ENCODE measurements at regions not wholly inside any gene's neighbourhood (a gene's known extent, or its start where the extent isn't known, plus 50 kb on each side); places are given as distances from the start of the nearest gene placed in this dataset.

DNA sequence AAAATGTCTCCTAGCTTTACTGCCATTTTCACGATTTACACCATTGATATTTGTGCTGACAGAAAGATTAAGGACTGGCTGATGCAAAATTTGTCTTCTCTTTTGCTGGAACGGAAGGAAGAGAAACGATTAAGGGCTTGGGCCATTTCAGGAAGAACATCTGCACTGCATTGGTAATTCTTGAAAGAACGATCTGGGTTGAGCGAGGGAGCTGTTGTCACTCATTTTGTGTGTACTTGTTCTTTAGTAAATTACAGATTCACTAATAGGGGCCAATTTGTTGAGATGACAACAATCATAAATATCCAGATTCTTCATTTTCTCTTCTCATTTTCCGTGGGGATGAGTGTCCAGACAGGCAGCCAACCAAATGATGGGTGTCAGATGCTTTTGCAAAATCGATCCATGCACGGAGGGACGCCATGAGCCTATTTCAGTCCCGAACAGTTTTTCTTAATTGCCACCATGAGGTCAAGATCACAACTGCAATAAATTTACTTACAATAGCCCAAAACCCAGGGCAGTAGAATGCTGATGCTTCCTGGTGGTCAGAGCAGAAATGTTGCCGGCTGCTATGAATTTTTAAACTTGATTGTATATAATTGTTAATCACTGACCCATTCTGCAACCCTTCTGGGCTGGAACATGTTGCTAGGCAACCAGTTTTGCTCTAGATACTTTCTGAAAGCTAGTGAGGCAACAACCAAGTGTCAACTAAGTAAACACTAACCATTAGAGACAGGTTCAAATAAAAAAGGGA lies 132.4 kb upstream of the TIAM1 start:
- TF ChIP-seq TEAD4 (CRISPR knock-in tag; IDR thresholded peaks at IDR 0.05): no peak
- TF ChIP-seq, protein P1, sequence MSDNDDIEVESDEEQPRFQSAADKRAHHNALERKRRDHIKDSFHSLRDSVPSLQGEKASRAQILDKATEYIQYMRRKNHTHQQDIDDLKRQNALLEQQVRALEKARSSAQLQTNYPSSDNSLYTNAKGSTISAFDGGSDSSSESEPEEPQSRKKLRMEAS (CRISPR knock-in tag; IDR thresholded peaks at IDR 0.05): no peak
- TF ChIP-seq CTCF (IDR thresholded peaks at IDR 0.05): no peak
- TF ChIP-seq ETV6 (CRISPR knock-in tag; IDR thresholded peaks at IDR 0.05): no peak
- TF ChIP-seq ZNF121 (CRISPR knock-in tag; IDR thresholded peaks at IDR 0.05): no peak
- TF ChIP-seq, protein P2, sequence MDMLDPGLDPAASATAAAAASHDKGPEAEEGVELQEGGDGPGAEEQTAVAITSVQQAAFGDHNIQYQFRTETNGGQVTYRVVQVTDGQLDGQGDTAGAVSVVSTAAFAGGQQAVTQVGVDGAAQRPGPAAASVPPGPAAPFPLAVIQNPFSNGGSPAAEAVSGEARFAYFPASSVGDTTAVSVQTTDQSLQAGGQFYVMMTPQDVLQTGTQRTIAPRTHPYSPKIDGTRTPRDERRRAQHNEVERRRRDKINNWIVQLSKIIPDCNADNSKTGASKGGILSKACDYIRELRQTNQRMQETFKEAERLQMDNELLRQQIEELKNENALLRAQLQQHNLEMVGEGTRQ (CRISPR knock-in tag; IDR thresholded peaks at IDR 0.05): no peak
- TF ChIP-seq, protein P3, sequence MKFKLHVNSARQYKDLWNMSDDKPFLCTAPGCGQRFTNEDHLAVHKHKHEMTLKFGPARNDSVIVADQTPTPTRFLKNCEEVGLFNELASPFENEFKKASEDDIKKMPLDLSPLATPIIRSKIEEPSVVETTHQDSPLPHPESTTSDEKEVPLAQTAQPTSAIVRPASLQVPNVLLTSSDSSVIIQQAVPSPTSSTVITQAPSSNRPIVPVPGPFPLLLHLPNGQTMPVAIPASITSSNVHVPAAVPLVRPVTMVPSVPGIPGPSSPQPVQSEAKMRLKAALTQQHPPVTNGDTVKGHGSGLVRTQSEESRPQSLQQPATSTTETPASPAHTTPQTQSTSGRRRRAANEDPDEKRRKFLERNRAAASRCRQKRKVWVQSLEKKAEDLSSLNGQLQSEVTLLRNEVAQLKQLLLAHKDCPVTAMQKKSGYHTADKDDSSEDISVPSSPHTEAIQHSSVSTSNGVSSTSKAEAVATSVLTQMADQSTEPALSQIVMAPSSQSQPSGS (CRISPR knock-in tag; IDR thresholded peaks at IDR 0.05; ENCODE audit: borderline replicate concordance, low read depth): no peak
- TF ChIP-seq, protein P4, sequence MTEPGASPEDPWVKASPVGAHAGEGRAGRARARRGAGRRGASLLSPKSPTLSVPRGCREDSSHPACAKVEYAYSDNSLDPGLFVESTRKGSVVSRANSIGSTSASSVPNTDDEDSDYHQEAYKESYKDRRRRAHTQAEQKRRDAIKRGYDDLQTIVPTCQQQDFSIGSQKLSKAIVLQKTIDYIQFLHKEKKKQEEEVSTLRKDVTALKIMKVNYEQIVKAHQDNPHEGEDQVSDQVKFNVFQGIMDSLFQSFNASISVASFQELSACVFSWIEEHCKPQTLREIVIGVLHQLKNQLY (CRISPR knock-in tag; IDR thresholded peaks at IDR 0.05): no peak

Measured in WTC11 (cell line).